ENCODE measurements at regions not wholly inside any gene's neighbourhood (a gene's known extent, or its start where the extent isn't known, plus 50 kb on each side); places are given as distances from the start of the nearest gene placed in this dataset.

- no peak for TF ChIP-seq CTCF (conservative IDR thresholded peaks at IDR 0.05)
- TF ChIP-seq ZFX (IDR thresholded peaks at IDR 0.05): no peak
Measured at GRCh38 chr14:98085751-98086150, 1186.2 kb downstream of the BCL11B start.
